ENCODE measurements at regions not wholly inside any gene's neighbourhood (a gene's known extent, or its start where the extent isn't known, plus 50 kb on each side); places are given as distances from the start of the nearest gene placed in this dataset.

DNA sequence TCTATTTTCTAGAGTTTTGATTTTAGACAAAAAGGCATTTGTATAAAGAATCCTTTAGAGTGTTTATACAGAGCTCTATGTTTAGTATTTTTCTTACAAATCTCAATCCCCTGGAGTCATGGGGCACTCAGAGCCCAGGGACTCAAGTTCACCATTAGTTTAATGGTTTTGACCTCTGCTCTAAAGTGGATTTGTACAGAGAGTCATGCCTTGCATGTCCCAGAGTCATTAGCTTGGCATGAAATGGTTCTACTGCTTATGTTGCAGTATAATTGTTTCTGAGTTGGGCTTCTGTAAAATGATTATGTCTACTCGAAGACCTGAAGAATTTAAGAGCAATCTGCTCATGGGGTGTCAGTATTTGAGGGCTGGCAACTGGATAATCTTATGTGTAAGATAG, 406.2 kb downstream of the DLEU7 start:
- TF ChIP-seq, protein P1, sequence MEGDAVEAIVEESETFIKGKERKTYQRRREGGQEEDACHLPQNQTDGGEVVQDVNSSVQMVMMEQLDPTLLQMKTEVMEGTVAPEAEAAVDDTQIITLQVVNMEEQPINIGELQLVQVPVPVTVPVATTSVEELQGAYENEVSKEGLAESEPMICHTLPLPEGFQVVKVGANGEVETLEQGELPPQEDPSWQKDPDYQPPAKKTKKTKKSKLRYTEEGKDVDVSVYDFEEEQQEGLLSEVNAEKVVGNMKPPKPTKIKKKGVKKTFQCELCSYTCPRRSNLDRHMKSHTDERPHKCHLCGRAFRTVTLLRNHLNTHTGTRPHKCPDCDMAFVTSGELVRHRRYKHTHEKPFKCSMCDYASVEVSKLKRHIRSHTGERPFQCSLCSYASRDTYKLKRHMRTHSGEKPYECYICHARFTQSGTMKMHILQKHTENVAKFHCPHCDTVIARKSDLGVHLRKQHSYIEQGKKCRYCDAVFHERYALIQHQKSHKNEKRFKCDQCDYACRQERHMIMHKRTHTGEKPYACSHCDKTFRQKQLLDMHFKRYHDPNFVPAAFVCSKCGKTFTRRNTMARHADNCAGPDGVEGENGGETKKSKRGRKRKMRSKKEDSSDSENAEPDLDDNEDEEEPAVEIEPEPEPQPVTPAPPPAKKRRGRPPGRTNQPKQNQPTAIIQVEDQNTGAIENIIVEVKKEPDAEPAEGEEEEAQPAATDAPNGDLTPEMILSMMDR (IDR thresholded peaks at IDR 0.05; ENCODE audit: insufficient read depth, low read depth, low read length) = no peak
- TF ChIP-seq EZH2 (IDR thresholded peaks at IDR 0.05; ENCODE audit: insufficient read depth, low read length) = no peak

Measured in astrocyte (in vitro differentiated cells and primary cell).